ENCODE measurements at regions not wholly inside any gene's neighbourhood (a gene's known extent, or its start where the extent isn't known, plus 50 kb on each side); places are given as distances from the start of the nearest gene placed in this dataset.
"Not testable (repeated sequence)": the region's sequence is repeated elsewhere in the genome, so short reads cannot be mapped to it uniquely, and the experiment has no call there.

DNA sequence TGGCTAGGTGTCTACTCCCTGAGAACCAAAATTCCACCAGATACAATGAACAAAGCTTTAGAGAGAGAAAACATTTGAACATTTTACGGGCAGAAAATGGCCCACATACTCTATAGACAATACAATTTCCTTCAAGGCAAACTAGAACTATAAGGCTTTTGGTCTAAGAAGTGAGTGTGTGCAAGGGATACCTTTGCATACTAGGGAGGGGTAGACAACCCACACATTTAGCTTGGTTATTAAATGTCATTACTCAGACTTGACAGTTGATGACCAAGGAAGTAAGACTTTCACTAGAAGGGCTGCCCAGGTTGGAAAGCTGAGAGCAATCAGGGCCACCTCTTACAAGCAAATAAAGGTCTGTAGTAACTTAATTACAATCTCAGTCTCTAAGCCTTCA is 64.0 kb upstream of the PLEKHM1 start:
- DNase-seq (ENCODE audit: low read depth) = not testable (repeated sequence)

DNA sequence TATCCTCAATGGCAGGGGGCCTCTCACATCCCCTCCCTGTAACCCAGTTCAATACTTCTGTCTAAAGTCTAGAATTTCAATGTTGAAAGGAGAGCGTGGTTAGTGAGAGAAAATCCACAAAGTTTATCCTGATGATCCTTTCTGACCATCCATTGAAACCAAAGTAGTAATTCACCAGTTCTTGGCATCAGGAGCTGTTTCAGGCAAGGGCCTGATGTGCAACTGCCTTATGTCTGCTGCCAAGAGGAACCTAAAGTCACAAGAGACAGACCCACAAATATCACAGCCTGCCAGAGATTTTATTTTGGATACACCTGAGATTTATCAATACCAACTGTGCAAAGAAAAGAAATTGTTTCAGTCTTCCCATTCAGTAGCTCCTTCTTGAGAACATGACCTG is 68.3 kb upstream of the PLEKHM1 start:
- DNase-seq (ENCODE audit: low read depth) = not testable (repeated sequence)

GRCh38 chr17:45562868-45563267 is 72.3 kb upstream of the PLEKHM1 start:
- DNase-seq (ENCODE audit: low read depth) = not testable (repeated sequence)

DNA sequence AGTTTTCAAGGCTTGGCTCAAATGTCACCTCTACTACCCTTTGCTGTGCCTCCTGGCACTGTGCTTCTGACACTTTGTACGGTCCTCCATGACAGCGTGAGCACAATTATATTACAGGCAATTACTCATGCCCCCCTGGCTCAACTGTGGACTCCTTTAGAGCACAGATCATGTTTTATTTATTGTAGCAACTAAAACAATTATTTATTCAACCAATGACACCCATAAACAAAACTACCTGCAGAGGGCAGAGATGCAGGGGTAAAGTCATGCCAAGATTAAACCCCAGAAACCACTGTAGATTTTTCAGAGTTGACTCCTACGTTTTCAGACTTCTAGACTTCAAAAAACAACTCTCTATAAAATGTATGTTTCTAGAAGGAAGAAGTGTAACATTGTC is 72.8 kb upstream of the PLEKHM1 start:
- DNase-seq (ENCODE audit: low read depth) = not testable (repeated sequence)

DNA sequence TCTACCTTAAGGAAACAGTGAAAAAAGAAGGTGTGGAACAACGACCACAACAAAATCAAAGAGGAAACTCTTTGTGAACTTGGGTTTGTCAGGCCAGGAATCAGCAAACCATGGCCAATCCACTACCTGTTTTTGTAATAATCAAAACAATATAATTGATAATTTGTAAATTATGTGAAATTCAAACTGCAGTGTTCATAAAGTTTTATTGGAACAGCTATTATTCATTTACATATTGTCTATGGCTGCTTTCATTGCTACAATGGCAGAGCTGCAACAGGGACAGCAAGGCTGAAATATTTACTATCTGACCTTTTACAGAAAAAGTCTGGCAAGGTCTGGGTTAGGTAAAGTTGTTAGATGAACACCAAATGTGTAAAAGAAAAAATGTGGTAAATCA is 77.8 kb upstream of the PLEKHM1 start:
- not testable (repeated sequence) for DNase-seq (ENCODE audit: low read depth)

DNA sequence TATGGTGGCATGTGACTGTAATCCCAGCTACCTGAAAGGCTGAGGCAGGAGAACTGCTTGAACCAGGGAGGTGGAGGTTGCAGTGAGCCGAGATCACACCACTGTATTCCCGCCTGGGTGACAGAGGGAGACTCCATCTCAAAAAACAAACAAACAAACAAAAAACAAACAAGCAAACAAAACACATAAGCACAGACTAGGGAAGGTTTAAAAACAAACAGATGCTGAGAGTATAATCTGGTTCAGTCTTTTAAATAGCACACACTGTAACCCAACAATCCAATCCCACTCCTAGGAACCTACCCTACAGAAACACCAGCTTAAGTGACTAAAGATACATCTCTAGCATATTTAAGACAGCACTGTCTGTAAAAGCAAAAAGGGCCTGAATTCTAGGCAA is 82.8 kb upstream of the PLEKHM1 start:
- not testable (repeated sequence) for DNase-seq (ENCODE audit: low read depth)

DNA sequence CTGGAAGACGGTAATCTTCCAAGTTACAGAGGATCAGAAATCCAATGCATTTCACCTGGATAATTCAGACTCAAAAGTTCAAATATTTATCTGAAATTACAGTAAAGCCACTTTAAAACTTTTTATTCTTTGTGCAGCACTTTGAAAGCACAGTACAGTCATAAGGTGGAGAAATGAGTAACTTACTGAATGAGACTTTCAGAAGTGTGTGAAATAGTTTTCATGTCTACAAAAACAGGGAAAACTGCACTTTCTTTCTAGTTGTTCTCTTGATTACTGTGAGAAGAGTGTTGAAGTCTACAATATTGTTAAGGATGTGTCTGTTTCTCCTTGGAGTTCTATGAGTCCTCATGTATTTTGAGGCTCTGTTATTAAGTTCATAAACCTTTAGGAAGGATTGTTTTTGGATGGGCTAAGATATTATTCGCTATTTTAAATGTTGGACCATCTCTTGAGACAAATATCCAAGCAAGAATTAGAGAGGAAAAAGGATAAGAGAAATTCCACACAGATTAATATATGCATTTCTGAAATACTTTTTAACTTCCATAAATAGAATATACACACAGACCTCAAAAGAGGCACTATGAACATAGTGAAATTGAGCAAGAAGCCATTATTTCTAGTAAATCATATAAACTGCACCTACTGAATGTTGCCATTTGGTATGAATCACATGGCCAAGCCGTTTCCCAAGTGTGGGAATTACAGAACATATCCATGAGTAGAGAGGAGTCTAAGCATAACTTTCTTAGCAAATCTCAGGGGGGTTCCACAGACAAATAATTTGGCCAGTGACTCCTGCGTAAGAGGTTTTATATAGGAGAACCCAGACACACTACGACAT is 83.6 kb upstream of the PLEKHM1 start:
- DNase-seq (ENCODE audit: low read depth) = no peak

GRCh38 chr17:45575126-45575885 is 84.8 kb upstream of the PLEKHM1 start:
- no peak for DNase-seq (ENCODE audit: low read depth)

DNA sequence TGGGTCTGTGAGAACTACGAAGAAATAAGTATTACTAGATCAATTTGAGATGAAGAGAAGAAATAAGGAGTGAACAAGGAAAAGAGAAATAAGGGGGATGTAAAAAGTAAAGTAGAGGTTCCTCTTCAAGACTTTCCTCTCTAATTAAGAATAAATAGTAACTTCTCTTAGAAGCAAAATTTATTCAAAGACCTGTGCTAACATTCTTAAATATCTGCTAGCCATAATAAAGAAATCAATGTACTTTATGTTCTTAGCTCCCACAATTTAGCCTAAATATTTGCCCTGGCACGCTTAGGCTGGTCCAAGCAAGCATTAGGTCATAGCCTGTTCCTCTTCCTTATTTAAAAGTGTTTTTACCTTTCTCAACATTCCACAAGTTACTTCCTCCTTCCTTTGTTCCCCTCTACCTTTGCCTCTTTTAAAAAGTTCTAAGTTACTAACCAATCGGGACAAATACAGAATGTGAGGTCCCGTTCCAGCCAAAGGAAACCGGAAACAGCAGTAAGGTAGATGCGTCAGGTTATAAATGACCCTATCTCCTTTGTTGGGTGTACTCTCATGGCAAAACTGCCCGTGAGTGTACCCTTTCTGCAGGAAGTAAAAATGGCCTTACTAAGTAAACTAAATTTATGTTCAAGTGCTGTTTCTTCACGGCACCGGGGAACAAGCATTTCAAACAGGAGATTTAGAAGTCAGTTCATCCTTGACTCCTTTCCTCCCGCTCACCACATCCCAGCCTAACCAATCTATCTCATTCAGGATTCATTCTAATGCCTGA is 86.2 kb upstream of the PLEKHM1 start:
- not testable (repeated sequence) for DNase-seq (ENCODE audit: low read depth)

- DNase-seq (ENCODE audit: low read depth) = no peak
Measured at GRCh38 chr17:45577571-45578279, 87.2 kb upstream of the PLEKHM1 start.

- DNase-seq (ENCODE audit: low read depth) = no peak
Measured at GRCh38 chr17:45578516-45579455, 88.3 kb upstream of the PLEKHM1 start.

DNA sequence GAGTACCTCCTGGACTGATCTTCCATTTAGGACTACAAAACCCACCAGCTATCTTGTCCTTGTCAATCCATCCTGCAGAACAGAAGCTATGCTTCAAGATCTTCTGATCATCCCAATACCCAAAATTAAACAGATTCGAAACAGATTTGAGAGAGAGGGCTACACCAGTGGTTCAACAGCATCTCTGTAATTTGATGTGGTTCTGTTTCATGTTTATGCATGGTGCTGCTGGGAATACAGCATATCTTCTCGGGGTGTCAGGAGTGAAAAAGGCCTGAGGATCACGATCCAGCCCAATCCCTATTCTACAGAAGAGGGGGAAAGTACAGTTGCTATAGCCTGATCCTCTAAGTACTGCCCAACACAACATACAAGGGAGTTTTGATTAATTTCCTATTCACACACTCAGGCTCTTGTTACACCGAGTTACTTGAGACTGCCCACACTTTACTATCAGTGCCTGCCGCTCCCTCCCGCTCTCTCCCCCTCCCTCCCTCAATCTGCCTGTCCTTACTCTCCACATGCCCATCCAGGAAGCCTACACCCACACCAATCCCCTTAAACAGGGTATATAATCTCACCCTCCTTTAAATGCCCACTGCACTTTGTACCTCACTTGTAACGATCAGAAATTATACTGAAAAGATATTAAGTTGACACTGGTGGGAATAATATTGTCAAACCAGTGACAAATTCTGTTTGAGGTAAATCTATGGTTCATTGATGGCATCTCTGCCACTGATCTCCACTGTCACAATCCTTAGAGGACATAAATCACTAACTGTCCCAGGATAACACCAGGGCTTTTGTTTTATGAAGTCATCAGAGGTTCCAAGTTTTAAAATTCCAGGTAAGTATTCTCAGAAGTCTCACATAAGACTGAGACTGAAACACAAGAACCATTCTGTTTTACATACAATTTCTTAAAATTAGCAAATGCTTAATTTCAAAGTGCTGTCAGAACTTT is 89.3 kb upstream of the PLEKHM1 start:
- no peak for DNase-seq (ENCODE audit: low read depth)

DNA sequence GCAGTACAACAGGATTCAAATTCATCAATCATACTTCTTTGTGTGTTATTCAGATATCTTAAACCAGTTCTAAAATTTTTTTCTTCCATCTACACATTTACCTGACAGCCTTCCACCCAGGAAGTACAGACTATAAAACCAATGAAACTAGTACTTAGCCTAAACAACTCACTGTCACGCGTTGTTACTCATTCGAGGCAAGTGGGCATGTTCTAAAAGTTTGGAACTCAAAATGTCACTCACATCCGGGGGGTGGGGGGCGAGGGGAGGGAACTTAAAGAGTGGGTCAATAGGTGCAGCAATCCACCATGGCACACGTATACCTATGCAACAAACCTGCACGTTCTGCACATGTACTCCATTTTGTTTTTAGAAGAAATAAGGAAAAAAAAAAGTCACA is 90.4 kb upstream of the PLEKHM1 start:
- DNase-seq (ENCODE audit: low read depth) = no peak

DNA sequence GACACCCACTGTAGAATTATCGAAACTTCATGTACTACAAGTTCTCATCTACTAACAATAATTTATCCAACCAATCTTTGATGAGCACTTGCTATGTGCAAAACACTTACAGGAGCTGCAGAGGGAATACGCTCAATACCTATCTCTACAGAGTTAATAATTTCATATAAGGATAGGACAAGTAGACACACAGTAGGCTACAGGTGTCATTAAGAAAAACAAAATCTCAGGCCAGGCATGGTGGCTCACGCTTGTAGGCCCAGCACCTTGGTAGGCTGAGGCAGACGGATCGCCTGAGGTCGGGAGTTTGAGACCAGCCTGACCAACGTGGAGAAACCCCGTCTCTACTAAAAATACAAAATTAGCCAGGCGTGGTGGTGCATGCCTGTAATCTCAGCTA is 91.3 kb upstream of the PLEKHM1 start:
- DNase-seq (ENCODE audit: low read depth) = no peak

DNA sequence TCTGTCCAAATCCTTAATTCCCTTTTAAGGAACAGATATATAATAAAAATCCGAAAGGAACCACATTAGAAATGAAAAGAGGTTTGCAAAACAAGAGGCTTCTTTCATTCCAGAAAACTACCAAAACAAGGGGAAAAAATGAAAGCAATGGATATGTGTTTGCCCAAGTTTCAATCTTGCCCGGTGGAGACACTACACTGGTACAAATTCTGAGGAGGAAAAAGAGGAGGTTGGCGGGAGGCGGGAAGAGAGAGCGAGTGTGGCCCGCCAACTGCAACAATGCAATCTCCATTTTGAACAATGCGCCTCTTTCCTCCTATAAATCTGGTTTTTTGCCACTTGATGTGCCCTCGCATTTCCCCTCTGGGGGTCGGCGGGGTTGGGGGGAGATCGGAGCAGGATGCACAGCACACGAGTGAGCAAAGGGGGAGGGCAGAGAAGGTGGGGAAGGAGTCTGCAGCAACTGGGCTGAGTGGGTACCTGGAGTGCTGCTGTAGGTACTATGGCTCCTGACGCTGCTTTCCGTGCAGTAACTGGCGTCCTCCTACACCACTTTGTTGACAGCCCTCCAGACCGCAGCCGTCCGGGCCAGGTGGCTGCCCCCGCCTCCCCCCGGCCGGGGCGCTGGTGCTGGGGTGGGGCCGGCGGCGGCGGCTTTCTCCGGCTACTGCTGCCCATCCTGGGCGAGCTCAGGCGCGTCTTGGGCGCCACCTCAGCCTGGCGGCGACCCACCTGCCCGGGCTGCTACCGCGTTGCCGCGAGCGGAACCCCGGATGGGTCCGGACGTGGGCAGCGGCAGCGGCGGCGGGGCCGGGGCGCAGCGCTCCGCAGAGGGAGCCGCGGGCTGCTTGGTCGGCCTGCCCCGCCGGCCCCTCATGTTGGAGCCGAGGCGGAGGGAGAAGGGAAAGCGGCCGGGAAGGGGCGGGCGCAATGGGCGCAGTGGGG is 93.8 kb upstream of the PLEKHM1 start:
- DNase-seq (ENCODE audit: low read depth) = peak; percentile 75

- peak; percentile 84 for DNase-seq (ENCODE audit: low read depth)
Measured at GRCh38 chr17:45585037-45585733, 94.7 kb upstream of the PLEKHM1 start.

- DNase-seq (ENCODE audit: low read depth) = not testable (repeated sequence)
Measured at GRCh38 chr17:45585794-45586650, 95.5 kb upstream of the PLEKHM1 start.
